Thyroid gland (tissue), 4 donors: ENCODE measurements at regions not wholly inside any gene's neighbourhood (a gene's known extent, or its start where the extent isn't known, plus 50 kb on each side); places are given as distances from the start of the nearest gene placed in this dataset.
"Not testable (repeated sequence)": the region's sequence is repeated elsewhere in the genome, so short reads cannot be mapped to it uniquely, and the experiment has no call there.

Experiments used
- DNase-seq, 2 donors: peaks; one replicate each; pipeline ENCODE4 v3.0.0-alpha.2; 2019
- H3K27ac ChIP-seq, 3 donors: fragments of 200-600 bp; sonication (generic); 1 replicate in 2 of 3; 2 replicates in 1 of 3; pipeline ENCODE4 v1.5.1; 2016 to 2019; ENCODE audit warnings: mild to moderate bottlenecking in 1 of 3, moderate library complexity in 1 of 3
- H3K27me3 ChIP-seq: fragments of 200-600 bp; sonication (generic); one replicate; pipeline ENCODE4 v1.5.1; 2019
- H3K36me3 ChIP-seq, 2 donors: fragments of 200-600 bp; sonication (generic); one replicate each; pipeline ENCODE4 v1.5.1; 2016 to 2019
- H3K4me1 ChIP-seq, 2 donors: fragments of 200-600 bp; sonication (generic); one replicate each; pipeline ENCODE4 v1.5.1; 2017 to 2019
- H3K4me3 ChIP-seq, 3 donors: fragments of 200-600 bp; sonication (generic); replicated peaks in 1 of 3; 1 replicate in 2 of 3; 2 replicates in 1 of 3; pipeline ENCODE4 v1.5.1; 2016; ENCODE audit warnings: mild to moderate bottlenecking in 1 of 3
- H3K9me3 ChIP-seq: fragments of 200-600 bp; sonication (generic); one replicate; pipeline ENCODE4 v1.5.1; 2017
- POLR2A ChIP-seq, 2 donors: fragments of 450-650 bp; IDR thresholded peaks; one replicate each; pipeline ENCODE4 v1.6.1; 2017; ENCODE audit warnings: antibody characterized with exemption in 2 of 2, mild to moderate bottlenecking in 2 of 2, moderate library complexity in 1 of 2
- WGBS, 2 donors: methylation state at CpG; one replicate each; pipeline ENCODE4 v1.1.5; 2017; 5-methylcytosine and 5-hydroxymethylcytosine counted together
- intact Hi-C: fragments of 100-400 bp; cut with DNase I; formaldehyde crosslinking; loops from one replicate; pipeline ENCODE4 v1.15.1; 2023
- TF ChIP-seq, protein P1 (sequence below), 6 experiments: fragments of 200-600 bp in 3 of 6; fragments of 450-650 bp in 3 of 6; sonication (generic) in 3 of 6; IDR thresholded peaks; one replicate each; pipeline ENCODE4 v1.5.1; 2016 to 2019; ENCODE audit warnings: antibody characterized with exemption in 6 of 6, mild to moderate bottlenecking in 2 of 6, inconsistent platforms in 1 of 6, moderate library complexity in 1 of 6

DNA sequence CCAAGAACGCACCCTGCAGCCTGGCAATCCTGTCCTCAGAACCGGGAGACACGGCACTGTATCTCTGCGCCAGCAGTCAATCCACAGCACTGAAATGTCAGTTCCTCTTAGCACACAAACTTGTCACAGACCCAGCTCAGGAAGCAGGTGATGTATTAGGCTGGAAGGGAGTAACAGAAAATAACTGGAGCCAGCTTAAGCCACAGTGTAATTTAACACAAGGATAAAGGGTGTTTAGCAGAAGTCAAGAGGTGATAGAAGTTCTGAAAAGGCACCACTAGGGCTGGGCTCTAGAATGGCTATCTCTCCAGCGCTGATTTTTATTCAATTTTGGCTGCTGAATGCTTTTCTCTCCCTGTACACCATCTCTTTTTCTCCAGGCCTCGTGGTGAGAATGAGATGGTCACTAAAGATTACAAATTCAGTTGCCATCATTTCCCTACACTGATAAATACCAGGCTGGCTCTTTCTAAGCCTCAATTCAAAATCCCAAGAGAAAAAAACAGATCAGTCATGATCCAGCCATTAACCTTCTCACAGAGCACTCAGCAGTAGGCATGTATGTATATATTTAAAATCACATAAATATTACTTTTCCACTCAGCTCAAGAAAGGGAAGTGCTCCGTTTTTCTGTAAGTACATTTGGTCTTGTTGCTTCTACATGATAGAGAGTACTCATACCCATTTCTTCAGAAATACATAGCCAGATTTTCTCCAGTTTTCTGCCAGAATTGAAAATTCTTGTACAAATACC, 102.7 kb upstream of the PRSS1 start:
- H3K4me3 ChIP-seq: no peak overlapping the region
- DNase-seq: no peak
- no peaks in the 10 kb centered on the region for H3K27me3 ChIP-seq
- 59 to 65% methylated on average over 7 of the region's 7 CpGs for WGBS, 2 donors
- H3K36me3 ChIP-seq: no peaks in the 10 kb centered on the region
- H3K27ac ChIP-seq: no peak overlapping the region
- no peaks in the 10 kb centered on the region for H3K9me3 ChIP-seq
- TF ChIP-seq POLR2A (IDR thresholded peaks at IDR 0.05): no peak
- TF ChIP-seq, protein P1, sequence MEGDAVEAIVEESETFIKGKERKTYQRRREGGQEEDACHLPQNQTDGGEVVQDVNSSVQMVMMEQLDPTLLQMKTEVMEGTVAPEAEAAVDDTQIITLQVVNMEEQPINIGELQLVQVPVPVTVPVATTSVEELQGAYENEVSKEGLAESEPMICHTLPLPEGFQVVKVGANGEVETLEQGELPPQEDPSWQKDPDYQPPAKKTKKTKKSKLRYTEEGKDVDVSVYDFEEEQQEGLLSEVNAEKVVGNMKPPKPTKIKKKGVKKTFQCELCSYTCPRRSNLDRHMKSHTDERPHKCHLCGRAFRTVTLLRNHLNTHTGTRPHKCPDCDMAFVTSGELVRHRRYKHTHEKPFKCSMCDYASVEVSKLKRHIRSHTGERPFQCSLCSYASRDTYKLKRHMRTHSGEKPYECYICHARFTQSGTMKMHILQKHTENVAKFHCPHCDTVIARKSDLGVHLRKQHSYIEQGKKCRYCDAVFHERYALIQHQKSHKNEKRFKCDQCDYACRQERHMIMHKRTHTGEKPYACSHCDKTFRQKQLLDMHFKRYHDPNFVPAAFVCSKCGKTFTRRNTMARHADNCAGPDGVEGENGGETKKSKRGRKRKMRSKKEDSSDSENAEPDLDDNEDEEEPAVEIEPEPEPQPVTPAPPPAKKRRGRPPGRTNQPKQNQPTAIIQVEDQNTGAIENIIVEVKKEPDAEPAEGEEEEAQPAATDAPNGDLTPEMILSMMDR (IDR thresholded peaks at IDR 0.05): no peak
- no peaks in the 10 kb centered on the region for H3K4me1 ChIP-seq
- intact Hi-C loops: no loop called here

DNA sequence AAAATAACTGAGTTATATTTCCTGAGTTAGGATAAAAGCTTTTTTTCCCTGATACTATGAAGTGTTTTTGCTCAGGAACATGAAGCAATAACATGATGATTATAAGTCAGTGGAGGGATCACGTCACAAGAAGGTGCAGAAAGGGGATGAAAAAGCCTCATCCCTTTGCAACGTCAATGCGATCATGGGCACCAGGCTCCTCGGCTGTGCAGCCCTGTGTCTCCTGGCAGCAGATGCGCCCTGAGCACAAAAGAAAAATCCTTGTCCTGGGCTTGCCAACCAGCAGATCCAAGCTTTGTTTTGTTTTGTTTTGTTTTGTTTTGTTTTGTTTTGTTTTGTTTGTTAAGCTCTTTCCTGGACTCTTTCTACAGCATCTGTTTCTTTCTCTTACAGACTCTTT, 103.5 kb upstream of the PRSS1 start:
- H3K9me3 ChIP-seq: no peaks in the 10 kb centered on the region
- no peaks in the 10 kb centered on the region for H3K27me3 ChIP-seq
- H3K4me1 ChIP-seq: no peaks in the 10 kb centered on the region
- H3K36me3 ChIP-seq: no peaks in the 10 kb centered on the region
- no peak overlapping the region for H3K4me3 ChIP-seq
- DNase-seq: no peak
- TF ChIP-seq POLR2A (IDR thresholded peaks at IDR 0.05): no peak
- TF ChIP-seq, protein P1 (IDR thresholded peaks at IDR 0.05): no peak
- intact Hi-C loops: no loop called here
- no peak overlapping the region for H3K27ac ChIP-seq
- 58 to 60% methylated on average over 5 of the region's 5 CpGs for WGBS, 2 donors

DNA sequence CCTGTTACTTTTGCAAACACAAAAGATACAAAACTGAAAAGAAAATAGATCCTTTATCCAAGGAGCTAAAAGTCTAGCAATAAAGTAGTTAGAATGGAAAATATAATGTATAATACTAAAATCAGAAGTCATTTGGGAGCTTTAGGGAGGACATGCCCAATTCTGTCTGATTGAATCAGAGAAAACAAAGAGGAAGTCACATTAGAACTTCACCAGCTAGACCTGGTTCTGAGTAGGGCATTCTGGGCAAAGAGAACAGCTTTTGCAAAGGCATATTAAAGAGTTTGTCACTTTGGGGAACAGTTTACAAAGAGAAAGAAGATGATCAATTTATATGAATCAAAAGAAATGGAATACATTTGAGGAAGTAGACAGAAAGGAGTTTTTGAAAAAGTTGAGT, 107.0 kb upstream of the PRSS1 start:
- Histone ChIP-seq H3K27me3 (no peaks in the 10 kb centered on the region), H3K4me1 (no peaks in the 10 kb centered on the region), H3K36me3 (no peaks in the 10 kb centered on the region), H3K27ac (no peak overlapping the region), H3K9me3 (no peaks in the 10 kb centered on the region), H3K4me3 (no peak overlapping the region)
- no peak for DNase-seq
- intact Hi-C loops: no loop called here
- TF ChIP-seq, protein P1 (IDR thresholded peaks at IDR 0.05): no peak
- no peak for TF ChIP-seq POLR2A (IDR thresholded peaks at IDR 0.05)

DNA sequence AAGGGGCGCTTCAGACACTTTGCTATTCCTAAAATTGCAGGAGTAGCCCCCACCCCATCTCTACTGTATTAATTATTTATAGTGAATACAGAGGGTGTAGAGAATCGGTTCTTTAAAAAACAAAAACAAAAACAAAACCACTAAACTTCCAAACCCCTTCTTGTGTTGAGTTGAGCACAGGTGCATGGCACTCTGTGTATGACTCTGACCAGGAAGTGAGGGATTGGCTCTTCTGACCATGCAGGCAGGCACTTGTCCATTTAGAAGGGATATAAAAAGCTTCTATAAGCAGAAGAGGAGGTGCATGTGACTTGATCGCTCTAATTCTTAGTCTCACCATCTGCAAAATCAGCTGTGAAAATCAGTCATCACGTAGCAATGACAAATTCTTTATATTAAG, 108.0 kb upstream of the PRSS1 start:
- H3K27ac ChIP-seq, H3K4me1 ChIP-seq, H3K4me3 ChIP-seq, H3K9me3 ChIP-seq, DNase-seq, intact Hi-C loops, H3K36me3 ChIP-seq, H3K27me3 ChIP-seq: not testable (repeated sequence)
- 91 to 94% methylated on average over 4 of the region's 4 CpGs for WGBS, 2 donors

DNA sequence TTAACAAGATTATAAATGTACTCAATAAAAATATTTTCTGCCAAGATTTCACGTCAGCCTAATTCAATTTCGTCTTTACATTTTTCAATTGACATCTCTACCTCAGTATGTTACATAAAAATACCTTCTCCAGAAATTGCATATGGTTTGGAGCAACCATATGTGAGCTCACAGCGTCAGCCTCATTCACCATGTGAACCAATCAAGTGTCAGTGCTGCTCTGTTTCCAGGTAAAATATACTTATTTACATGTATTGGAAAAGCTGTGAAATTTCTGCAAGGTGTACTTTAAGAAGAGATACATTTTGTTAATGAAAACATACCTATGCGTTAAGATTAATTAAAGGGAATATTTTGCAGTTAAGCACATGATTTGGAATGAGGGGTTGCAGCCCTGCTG, 110.7 kb upstream of the PRSS1 start:
- TF ChIP-seq, protein P1 (IDR thresholded peaks at IDR 0.05): no peak
- TF ChIP-seq POLR2A (IDR thresholded peaks at IDR 0.05): no peak
- no peaks in the 10 kb centered on the region for H3K36me3 ChIP-seq
- DNase-seq: no peak
- H3K9me3 ChIP-seq: no peaks in the 10 kb centered on the region
- no peaks in the 10 kb centered on the region for H3K4me1 ChIP-seq
- intact Hi-C loops: no loop called here
- 92% methylated on average over 4 of the region's 4 CpGs for WGBS, 2 donors
- no peak overlapping the region for H3K4me3 ChIP-seq
- H3K27me3 ChIP-seq: no peaks in the 10 kb centered on the region
- no peak overlapping the region for H3K27ac ChIP-seq
